Activated T-helper 1 cell treated with anti-CD3 and anti-CD28 coated beads, Interleukin-12 subunit alpha, Interleukin-12 subunit beta, Interleukin-2, Interleukin-4 antibody, amounts not matched to agents 30 ng/mL and 10 ng/mL and 1 ng/mL, durations not matched to agents 14 hours and 24 hours and 36 hours (primary cell): ENCODE measurements at regions not wholly inside any gene's neighbourhood (a gene's known extent, or its start where the extent isn't known, plus 50 kb on each side); places are given as distances from the start of the nearest gene placed in this dataset.
"Not testable (repeated sequence)": the region's sequence is repeated elsewhere in the genome, so short reads cannot be mapped to it uniquely, and the experiment has no call there.

Experiments used
- DNase-seq: peaks from one replicate; pipeline ENCODE4 v3.0.0; 2021; ENCODE audit warnings: low spot score
- H3K27ac Mint-ChIP-seq: one replicate; pipeline ENCODE4 v1.8.0; 2021; ENCODE audit warnings: mild to moderate bottlenecking, mixed read lengths
- H3K27me3 Mint-ChIP-seq: one replicate; pipeline ENCODE4 v1.8.0; 2022; ENCODE audit warnings: mild to moderate bottlenecking, moderate library complexity, mixed read lengths; ENCODE audit not compliant: insufficient read depth
- H3K36me3 Mint-ChIP-seq: one replicate; pipeline ENCODE4 v1.8.0; 2021; ENCODE audit warnings: low read depth, mixed read lengths
- H3K4me1 Mint-ChIP-seq: one replicate; pipeline ENCODE4 v1.8.0; 2021; ENCODE audit warnings: low read depth, mixed read lengths
- H3K4me3 Mint-ChIP-seq: one replicate; pipeline ENCODE4 v1.8.0; 2021; ENCODE audit warnings: mild to moderate bottlenecking, moderate library complexity, mixed read lengths
- H3K9me3 Mint-ChIP-seq: one replicate; pipeline ENCODE4 v1.8.0; 2021; ENCODE audit warnings: mixed read lengths
- intact Hi-C: fragments of 100-400 bp; cut with micrococcal nuclease; formaldehyde crosslinking; loops from one replicate; pipeline ENCODE4 v1.15.1; 2024

DNA sequence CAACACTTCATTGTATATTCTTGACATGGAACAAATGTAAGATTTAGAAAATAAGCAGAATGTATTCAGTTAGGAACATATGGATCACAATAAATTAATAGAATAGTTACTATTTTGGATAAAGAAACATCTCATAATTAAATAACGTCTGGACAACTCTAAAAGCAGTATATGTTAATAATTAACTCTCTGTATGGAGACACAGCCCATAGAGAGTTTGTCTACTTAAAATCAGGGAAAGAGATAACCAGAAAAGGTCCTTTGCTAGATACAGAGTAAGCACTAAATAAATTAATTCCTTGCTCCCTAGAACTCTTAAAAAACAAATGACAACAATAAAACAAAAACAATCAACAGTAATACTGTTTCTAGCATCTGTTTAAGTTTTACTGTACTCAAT lies 184.4 kb upstream of the THSD7A start:
- Mint-ChIP-seq H3K4me1 (no peaks in the 10 kb centered on the region), H3K27ac (no peak overlapping the region), H3K36me3 (no peaks in the 10 kb centered on the region), H3K4me3 (no peak overlapping the region), H3K9me3 (no peaks in the 10 kb centered on the region), H3K27me3 (no peaks in the 10 kb centered on the region)
- intact Hi-C loops: no loop called here
- no peak for DNase-seq

DNA sequence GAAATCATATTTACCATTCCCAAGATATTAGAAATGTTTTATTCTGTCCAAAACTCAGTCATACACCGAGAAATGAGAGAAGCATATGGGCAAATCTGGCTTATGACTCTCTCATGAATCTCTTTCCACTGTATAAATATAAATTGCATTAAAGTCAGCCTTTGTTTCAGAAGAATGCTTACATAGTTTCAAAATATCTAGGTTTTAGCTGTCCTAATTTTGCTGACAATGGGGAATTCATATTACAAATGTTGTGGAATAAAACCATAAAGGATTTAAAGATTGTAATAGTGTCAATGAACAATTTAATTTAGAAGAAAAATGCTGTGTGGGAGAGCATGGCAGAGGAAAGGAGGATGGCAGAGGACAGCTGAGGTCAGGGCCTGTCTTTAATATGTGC lies 185.0 kb upstream of the THSD7A start:
- Mint-ChIP-seq H3K4me3 (no peak overlapping the region), H3K36me3 (no peaks in the 10 kb centered on the region), H3K27me3 (no peaks in the 10 kb centered on the region), H3K27ac (no peak overlapping the region), H3K4me1 (no peaks in the 10 kb centered on the region), H3K9me3 (no peaks in the 10 kb centered on the region)
- intact Hi-C loops: no loop called here
- no peak for DNase-seq

DNA sequence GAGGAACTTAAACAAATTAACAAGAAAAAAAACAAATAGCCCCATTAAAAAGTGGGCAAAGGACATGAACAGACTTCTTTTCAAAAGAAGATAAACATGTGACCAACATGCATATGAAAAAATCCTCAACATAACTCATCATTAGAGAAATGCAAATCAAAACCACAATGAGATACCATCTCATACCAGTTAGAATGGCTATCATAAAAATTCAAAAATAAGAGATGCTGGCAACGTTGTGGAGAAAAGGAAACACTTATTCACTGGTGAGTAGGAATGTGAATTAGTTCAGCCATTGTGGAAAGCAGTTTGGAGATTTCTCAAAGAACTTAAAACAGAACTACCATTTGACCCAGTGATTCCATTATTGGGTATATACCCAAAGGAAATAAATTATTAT lies 189.1 kb upstream of the TMEM106B start:
- DNase-seq, H3K4me3 Mint-ChIP-seq, intact Hi-C loops, H3K9me3 Mint-ChIP-seq, H3K27me3 Mint-ChIP-seq, H3K4me1 Mint-ChIP-seq, H3K27ac Mint-ChIP-seq, H3K36me3 Mint-ChIP-seq: not testable (repeated sequence)

DNA sequence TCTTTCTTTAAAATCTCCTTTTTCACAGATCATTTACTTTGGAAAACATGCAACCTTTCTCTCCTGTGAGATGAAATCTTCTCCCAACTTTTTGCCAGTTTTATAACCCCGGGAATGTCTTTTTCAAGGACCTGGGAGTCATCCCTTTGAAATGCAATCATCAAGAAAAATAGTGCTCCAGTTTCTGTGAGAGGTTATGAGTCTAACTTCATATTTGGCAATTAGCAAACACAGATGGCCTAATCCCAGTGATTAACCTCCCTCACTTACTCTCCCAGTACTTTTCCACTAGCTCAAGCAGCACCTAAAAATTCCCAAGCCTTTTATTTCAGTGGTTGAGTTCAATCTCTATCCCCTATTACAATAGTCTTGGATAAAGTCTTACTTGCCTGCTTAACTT lies 185.8 kb upstream of the TMEM106B start:
- H3K4me1 Mint-ChIP-seq: no peaks in the 10 kb centered on the region
- no peak for DNase-seq
- no peak overlapping the region for H3K4me3 Mint-ChIP-seq
- no peak overlapping the region for H3K27ac Mint-ChIP-seq
- no peaks in the 10 kb centered on the region for H3K9me3 Mint-ChIP-seq
- intact Hi-C loops: no loop called here
- no peaks in the 10 kb centered on the region for H3K27me3 Mint-ChIP-seq
- H3K36me3 Mint-ChIP-seq: no peaks in the 10 kb centered on the region

DNA sequence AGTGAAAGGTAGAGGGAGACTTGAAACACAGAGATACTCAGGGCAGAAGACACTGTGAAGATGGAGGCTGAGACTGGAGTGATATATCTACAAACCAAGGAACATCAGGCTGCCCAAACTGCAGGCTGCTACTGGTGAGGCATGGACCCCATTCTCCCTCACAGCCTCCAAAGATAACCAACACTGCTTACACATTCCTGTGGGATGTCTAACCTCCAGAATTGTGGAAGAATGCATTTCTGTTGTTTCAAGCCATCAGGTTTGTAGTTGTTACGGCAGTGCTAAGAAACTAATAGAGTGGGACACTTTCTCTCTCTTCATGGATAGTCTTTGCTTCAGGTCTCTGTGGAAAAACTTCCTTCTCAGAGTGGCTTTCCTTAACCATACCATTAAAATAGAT lies 182.6 kb upstream of the TMEM106B start:
- intact Hi-C loops: no loop called here
- no peaks in the 10 kb centered on the region for H3K27me3 Mint-ChIP-seq
- no peak for DNase-seq
- H3K4me3 Mint-ChIP-seq: no peak overlapping the region
- H3K9me3 Mint-ChIP-seq: no peaks in the 10 kb centered on the region
- H3K27ac Mint-ChIP-seq: no peak overlapping the region
- H3K36me3 Mint-ChIP-seq: no peaks in the 10 kb centered on the region
- no peaks in the 10 kb centered on the region for H3K4me1 Mint-ChIP-seq

DNA sequence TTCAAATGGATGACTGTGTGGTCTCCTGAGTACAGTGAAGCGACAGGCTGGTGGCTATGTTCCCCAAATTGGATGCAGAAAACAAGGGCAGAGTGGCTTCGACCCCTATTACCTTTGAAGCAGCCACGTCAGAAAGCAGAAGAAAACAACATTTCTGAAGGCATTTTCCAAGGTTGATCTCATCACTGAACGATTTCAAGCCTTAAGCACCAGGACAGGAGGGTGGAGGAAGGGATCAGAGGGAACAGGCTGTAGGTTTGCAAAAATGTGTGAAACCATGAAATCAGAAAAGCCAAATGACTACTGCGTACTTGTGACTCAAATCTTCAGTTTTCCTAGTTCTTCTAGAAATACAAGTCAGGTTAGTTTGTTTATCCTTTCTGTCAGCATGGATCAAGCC lies 181.0 kb upstream of the TMEM106B start:
- Mint-ChIP-seq H3K4me1 (no peaks in the 10 kb centered on the region), H3K27ac (no peak overlapping the region), H3K9me3 (no peaks in the 10 kb centered on the region), H3K36me3 (no peaks in the 10 kb centered on the region), H3K4me3 (no peak overlapping the region), H3K27me3 (no peaks in the 10 kb centered on the region)
- no peak for DNase-seq
- intact Hi-C loops: no loop called here

DNA sequence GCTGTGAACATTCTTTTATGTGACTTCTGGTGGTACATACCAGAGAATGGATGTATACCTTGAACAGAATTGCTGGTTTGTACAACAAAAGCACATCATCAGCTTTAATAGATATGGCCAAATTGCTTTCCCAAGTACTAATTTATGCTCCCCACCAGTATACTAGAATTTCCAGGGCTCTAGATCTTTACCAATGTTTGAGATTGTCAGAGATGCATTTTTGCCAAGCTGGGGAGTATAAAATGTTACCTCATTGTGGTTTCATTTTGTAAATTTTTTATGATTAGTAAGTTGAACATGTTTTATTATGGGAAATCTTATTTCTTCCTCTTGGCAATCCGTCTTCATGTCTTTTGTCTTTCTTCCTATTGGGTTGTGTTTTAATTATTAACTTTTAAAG lies 179.9 kb upstream of the TMEM106B start:
- no peak for DNase-seq
- intact Hi-C loops: no loop called here
- H3K27ac Mint-ChIP-seq: no peak overlapping the region
- H3K27me3 Mint-ChIP-seq: no peaks in the 10 kb centered on the region
- H3K4me1 Mint-ChIP-seq: no peaks in the 10 kb centered on the region
- no peaks in the 10 kb centered on the region for H3K36me3 Mint-ChIP-seq
- H3K4me3 Mint-ChIP-seq: no peak overlapping the region
- H3K9me3 Mint-ChIP-seq: no peaks in the 10 kb centered on the region

DNA sequence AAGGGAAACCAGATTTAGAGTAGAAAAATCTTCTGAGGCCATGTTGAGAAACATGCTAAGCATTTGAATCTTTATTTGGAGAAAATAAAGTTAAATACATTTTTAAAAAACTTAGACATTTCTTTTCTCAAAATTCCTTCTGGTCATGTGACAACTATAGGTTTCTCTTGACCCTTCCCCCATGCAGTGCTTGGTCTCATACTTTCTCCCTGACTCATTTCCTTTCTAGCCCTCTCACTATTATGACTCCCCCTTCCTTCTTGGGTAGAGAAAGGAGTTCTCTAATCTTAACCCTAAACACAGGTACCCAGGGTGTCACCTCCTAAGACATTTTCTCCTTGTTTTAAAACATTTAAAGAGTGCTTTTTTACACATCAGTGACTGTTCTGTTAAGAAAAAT lies 179.5 kb upstream of the TMEM106B start:
- DNase-seq: no peak
- no peaks in the 10 kb centered on the region for H3K9me3 Mint-ChIP-seq
- H3K4me1 Mint-ChIP-seq: no peaks in the 10 kb centered on the region
- H3K27ac Mint-ChIP-seq: no peak overlapping the region
- no peak overlapping the region for H3K4me3 Mint-ChIP-seq
- H3K36me3 Mint-ChIP-seq: no peaks in the 10 kb centered on the region
- H3K27me3 Mint-ChIP-seq: peaks cover 1% of the 10 kb centered on the region
- intact Hi-C loops: no loop called here

DNA sequence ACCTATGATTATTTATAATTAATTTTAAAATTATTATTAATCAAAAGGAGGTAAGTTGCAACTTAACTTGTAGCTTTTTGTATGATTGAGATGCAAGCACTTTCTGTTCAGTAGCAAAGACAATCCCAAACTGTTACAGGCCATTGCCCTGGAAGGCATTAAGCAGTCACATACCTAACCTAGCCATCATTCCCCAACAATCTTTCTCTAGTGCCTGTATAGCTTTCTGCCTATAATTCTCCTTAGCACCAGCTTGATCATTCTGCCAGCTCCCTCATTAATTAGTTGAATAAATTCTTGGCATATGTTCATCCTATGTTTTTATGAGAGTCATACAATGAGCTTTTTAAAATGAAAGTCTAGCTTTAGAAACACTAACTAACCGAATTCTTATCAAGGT lies 178.9 kb upstream of the TMEM106B start:
- no peak for DNase-seq
- Mint-ChIP-seq H3K27me3 (peaks cover 6% of the 10 kb centered on the region), H3K9me3 (no peaks in the 10 kb centered on the region), H3K4me1 (no peaks in the 10 kb centered on the region), H3K4me3 (no peak overlapping the region), H3K27ac (no peak overlapping the region), H3K36me3 (no peaks in the 10 kb centered on the region)
- intact Hi-C loops: no loop called here

DNA sequence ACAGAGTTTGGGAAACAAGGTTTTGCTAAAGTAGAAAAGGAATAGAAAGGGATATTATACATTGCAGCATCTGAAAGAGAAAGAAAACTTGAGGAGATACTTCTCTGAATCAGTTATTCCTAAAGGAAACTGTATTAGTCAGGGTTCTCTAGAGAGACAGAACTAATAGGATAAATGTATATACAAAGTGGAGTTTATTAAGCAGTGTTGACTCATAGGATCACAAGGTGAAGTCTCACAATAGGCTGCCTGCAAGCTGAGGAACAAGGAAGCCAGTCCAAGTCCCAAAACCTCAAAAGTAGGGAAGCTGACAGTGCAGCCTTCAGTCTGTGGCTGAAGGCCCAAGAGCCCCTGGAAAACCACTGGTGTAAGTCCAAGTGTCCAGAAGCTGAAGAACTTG lies 167.6 kb upstream of the TMEM106B start:
- H3K27me3 Mint-ChIP-seq, DNase-seq, H3K9me3 Mint-ChIP-seq, H3K36me3 Mint-ChIP-seq, intact Hi-C loops, H3K4me1 Mint-ChIP-seq, H3K27ac Mint-ChIP-seq, H3K4me3 Mint-ChIP-seq: not testable (repeated sequence)

DNA sequence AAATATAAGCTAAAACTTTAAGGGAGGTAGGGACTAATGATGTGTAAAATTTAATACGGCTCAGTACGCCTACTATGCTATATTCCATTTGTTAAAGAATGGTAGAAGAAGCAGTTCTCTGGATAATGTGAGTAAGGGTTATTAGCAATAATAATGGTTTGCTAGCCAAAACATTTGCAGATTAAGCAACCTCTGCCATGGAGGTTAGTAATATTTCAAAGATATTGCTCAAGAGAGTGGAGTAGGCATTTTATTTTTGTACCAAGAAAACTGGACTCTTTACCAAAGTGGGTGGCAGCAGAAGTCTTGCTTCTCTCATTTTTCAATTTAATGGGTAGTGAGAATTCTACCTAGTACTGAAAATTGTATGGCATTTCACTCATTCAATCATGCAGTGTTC lies 158.9 kb upstream of the TMEM106B start:
- Mint-ChIP-seq H3K27me3 (peaks cover 3% of the 10 kb centered on the region), H3K4me3 (no peak overlapping the region), H3K4me1 (no peaks in the 10 kb centered on the region), H3K36me3 (no peaks in the 10 kb centered on the region), H3K27ac (no peak overlapping the region), H3K9me3 (peaks cover 10% of the 10 kb centered on the region)
- DNase-seq: no peak
- intact Hi-C loops: no loop called here

DNA sequence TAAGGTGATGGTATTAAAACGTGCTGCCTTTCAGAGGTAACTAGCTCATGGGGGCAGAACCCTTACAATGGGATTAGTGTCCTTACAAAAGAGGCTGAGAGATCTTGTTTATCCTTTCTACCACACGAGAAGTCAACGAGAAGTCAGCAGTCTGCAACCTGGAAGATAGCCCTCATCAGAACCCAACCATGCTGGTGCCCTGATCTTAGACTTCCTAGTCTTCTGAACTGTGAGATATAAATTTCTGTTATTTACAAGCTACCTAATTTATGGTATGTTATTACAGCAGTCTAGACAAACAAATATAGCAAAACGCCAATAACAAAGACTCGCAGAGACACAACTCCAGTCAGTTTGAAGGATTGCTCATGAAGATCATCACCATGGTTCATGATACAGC lies 157.5 kb upstream of the TMEM106B start:
- Mint-ChIP-seq H3K36me3 (no peaks in the 10 kb centered on the region), H3K27me3 (peaks cover 3% of the 10 kb centered on the region), H3K4me3 (no peak overlapping the region)

DNA sequence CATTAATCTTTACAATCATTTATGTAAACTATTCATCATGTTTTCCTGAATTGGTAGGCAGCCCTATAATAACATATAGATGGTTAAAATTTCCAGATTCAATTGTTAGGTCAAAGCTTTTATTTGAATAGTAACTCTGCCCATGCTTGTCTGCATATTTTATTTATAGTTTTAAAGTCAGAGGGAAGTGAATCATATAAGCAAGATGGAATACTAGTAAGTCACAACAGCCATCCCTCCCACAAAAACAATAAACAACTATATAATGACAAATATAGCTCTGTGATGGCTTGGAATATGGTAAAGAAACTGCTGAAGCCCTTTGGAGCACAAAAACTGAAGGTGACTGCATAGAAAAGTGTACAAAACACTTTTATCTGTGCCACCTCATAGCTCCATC lies 156.3 kb upstream of the TMEM106B start:
- Mint-ChIP-seq H3K36me3 (no peaks in the 10 kb centered on the region), H3K9me3 (peaks cover 13% of the 10 kb centered on the region), H3K4me1 (no peaks in the 10 kb centered on the region), H3K27me3 (peaks cover 3% of the 10 kb centered on the region), H3K27ac (no peak overlapping the region), H3K4me3 (no peak overlapping the region)
- intact Hi-C loops: no loop called here
- no peak for DNase-seq

More for the DNA sequence above, 157.5 kb upstream of the TMEM106B start:
- no peak overlapping the region for H3K27ac Mint-ChIP-seq
- peaks cover 13% of the 10 kb centered on the region for H3K9me3 Mint-ChIP-seq
- no peaks in the 10 kb centered on the region for H3K4me1 Mint-ChIP-seq
- DNase-seq: no peak
- intact Hi-C loops: no loop called here

DNA sequence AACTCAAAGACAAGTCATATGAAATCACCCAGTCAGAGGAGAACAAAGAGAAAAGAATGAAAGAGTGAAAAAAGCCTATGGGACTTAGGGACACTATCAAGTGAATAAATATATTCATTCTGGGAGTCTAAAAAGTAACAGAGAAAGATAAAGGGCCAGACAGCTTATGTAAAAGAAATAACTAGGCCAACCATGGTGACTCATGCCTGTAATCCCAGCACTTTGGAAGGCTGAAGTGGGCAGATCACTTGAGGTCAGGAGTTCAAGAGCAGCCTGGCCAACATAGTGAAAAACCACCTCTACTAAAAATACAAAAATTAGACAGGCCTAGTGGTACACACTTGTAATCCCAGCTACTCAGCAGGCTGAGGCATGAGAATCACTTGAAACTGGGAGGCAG lies 154.7 kb upstream of the TMEM106B start:
- intact Hi-C loops: no loop called here
- H3K4me1 Mint-ChIP-seq: no peaks in the 10 kb centered on the region
- no peak for DNase-seq
- H3K27ac Mint-ChIP-seq: no peak overlapping the region
- no peaks in the 10 kb centered on the region for H3K36me3 Mint-ChIP-seq
- no peak overlapping the region for H3K4me3 Mint-ChIP-seq
- peaks cover 3% of the 10 kb centered on the region for H3K27me3 Mint-ChIP-seq
- peaks cover 13% of the 10 kb centered on the region for H3K9me3 Mint-ChIP-seq
